Neural progenitor cell (in vitro differentiated cells): ENCODE measurements at regions not wholly inside any gene's neighbourhood (a gene's known extent, or its start where the extent isn't known, plus 50 kb on each side); places are given as distances from the start of the nearest gene placed in this dataset.
"Not testable (repeated sequence)": the region's sequence is repeated elsewhere in the genome, so short reads cannot be mapped to it uniquely, and the experiment has no call there.

ENCODE experiments used
- EZH2 ChIP-seq: fragments of 200-600 bp; sonication (generic); IDR thresholded peaks from 2 replicates; pipeline ENCODE4 v1.6.1; 2017; ENCODE audit warnings: antibody characterized with exemption, mild to moderate bottlenecking, moderate library complexity
- EZH2phosphoT487 ChIP-seq: fragments of 200-600 bp; sonication (generic); IDR thresholded peaks from 2 replicates; pipeline ENCODE4 v1.6.1; 2017; ENCODE audit warnings: antibody characterized with exemption
- TF ChIP-seq, protein P1 (sequence below): fragments of 200-600 bp; sonication (generic); IDR thresholded peaks from 2 replicates; pipeline ENCODE4 v1.5.1; 2017; ENCODE audit warnings: antibody characterized with exemption, mild to moderate bottlenecking

DNA sequence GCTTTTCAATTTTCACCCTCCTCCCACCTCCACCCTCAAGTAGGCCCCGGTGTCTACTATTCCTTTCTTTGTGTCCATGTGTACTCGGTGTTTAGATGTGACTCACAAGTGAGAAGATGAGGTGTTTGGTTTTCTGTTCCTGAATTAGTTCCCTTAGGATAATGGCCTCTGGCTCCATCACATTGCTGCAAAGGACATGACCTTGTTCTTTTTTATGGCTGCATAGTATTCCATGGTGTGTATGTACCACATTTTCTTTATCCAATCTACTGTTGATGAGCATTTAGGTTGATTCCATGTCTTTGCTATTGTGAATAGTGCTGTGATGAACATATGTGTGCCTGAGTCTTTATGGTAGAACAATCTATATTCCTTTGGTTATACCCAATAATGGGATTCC is 125.1 kb upstream of the RAB18 start:
- TF ChIP-seq, protein P1, sequence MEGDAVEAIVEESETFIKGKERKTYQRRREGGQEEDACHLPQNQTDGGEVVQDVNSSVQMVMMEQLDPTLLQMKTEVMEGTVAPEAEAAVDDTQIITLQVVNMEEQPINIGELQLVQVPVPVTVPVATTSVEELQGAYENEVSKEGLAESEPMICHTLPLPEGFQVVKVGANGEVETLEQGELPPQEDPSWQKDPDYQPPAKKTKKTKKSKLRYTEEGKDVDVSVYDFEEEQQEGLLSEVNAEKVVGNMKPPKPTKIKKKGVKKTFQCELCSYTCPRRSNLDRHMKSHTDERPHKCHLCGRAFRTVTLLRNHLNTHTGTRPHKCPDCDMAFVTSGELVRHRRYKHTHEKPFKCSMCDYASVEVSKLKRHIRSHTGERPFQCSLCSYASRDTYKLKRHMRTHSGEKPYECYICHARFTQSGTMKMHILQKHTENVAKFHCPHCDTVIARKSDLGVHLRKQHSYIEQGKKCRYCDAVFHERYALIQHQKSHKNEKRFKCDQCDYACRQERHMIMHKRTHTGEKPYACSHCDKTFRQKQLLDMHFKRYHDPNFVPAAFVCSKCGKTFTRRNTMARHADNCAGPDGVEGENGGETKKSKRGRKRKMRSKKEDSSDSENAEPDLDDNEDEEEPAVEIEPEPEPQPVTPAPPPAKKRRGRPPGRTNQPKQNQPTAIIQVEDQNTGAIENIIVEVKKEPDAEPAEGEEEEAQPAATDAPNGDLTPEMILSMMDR: not testable (repeated sequence)
- not testable (repeated sequence) for TF ChIP-seq EZH2phosphoT487, EZH2
